K562 (cell line): ENCODE measurements at regions not wholly inside any gene's neighbourhood (a gene's known extent, or its start where the extent isn't known, plus 50 kb on each side); places are given as distances from the start of the nearest gene placed in this dataset.

Experiments
- ATAC-seq: fragments of 200-7000 bp; cut with Tn5 transposase; 3 replicates; pipeline ENCODE4 v1.9.1; 2020; ENCODE audit warnings: moderate library complexity
- BruUV-seq: library from RNA; stranded (reverse); fragments of 400-500 nt; replicated peaks from 2 replicates; lab custom pipeline; 2021; lab: Mats Ljungman, UMichigan
- CTCF ChIA-PET: fragments of 300-600 bp; formaldehyde crosslinking; extraction: SDS; loops from one replicate; lab custom pipeline; 2021; ENCODE audit warnings: low intra/inter-chr PET ratio; lab: Yijun Ruan, JAX
- POLR2A ChIA-PET: fragments of 300-600, 350-650 bp; sonication (Branson Sonifier 250); formaldehyde crosslinking; extraction: SDS; loops from one replicate; lab custom pipeline; 2021; ENCODE audit warnings: antibody characterized with exemption, inconsistent platforms; lab: Yijun Ruan, JAX
- DNase-seq, 4 experiments: peaks; one replicate each; pipeline versions ENCODE4 v3.0.0 to v3.0.0-alpha.2; 2011 to 2018; ENCODE audit warnings: low spot score in 3 of 4, mixed read lengths in 3 of 4; ENCODE audit errors: extremely low read depth in 1 of 4
- FAIRE-seq: peaks from 2 replicates; lab custom pipeline; 2011; peaks lifted over from hg19 to GRCh38; lab: Jason Lieb, UNC
- H2AFZ ChIP-seq: 2 replicates; pipeline ENCODE4 v1.6.0; 2011; ENCODE audit warnings: low read depth, low read length, control low read depth, inconsistent platforms
- H3K27ac ChIP-seq: fragments of 200-600 bp; 3 replicates; pipeline ENCODE4 v1.8.0; 2011; ENCODE audit warnings: low read depth, mild to moderate bottlenecking, control low read depth, inconsistent platforms, low read length, moderate library complexity, mixed read lengths; ENCODE audit errors: extremely low read depth
- H3K27me3 ChIP-seq, 2 experiments: fragments of 300-600 bp in 1 of 2; 2 replicates in 1 of 2; 3 replicates in 1 of 2; pipeline versions ENCODE4 v1.6.0 to v1.8.0; 2011; ENCODE audit warnings: inconsistent platforms in 2 of 2, low read length in 2 of 2, mild to moderate bottlenecking in 1 of 2, mixed read lengths in 1 of 2, moderate library complexity in 1 of 2; ENCODE audit not compliant: control insufficient read depth in 2 of 2, insufficient read depth in 2 of 2
- H3K36me3 ChIP-seq: fragments of 300-600 bp; 3 replicates; pipeline ENCODE4 v1.8.0; 2011; ENCODE audit warnings: mild to moderate bottlenecking, low read length, inconsistent platforms; ENCODE audit not compliant: control insufficient read depth, insufficient read depth
- H3K4me1 ChIP-seq, 2 experiments: fragments of 200-600 bp in 1 of 2; replicated peaks in 1 of 2; 2 replicates in 1 of 2; 3 replicates in 1 of 2; pipeline versions ENCODE4 v1.5.1 to v1.8.0; 2011; ENCODE audit warnings: inconsistent platforms in 2 of 2, low read length in 2 of 2, mild to moderate bottlenecking in 1 of 2, mixed read lengths in 1 of 2, moderate library complexity in 1 of 2; ENCODE audit not compliant: control insufficient read depth in 2 of 2, insufficient read depth in 2 of 2
- H3K4me2 ChIP-seq: 2 replicates; pipeline ENCODE4 v1.6.1; 2011; ENCODE audit warnings: low read length, control low read depth, inconsistent platforms, mixed read lengths; ENCODE audit not compliant: insufficient read depth
- H3K4me3 ChIP-seq: fragments of 200-600 bp; sonication (generic), shearing (Covaris generic); 2 replicates; pipeline ENCODE4 v1.5.1; 2016; ENCODE audit warnings: control low read depth, inconsistent platforms
- H3K79me2 ChIP-seq: fragments of 200-600 bp; 3 replicates; pipeline ENCODE4 v1.8.0; 2011; ENCODE audit warnings: low read length, inconsistent platforms; ENCODE audit not compliant: control insufficient read depth, insufficient read depth
- H3K9ac ChIP-seq, 2 experiments: 2 replicates each; pipeline versions ENCODE4 v1.6.0 to v1.6.1; 2011; ENCODE audit warnings: low read depth in 2 of 2, low read length in 2 of 2, control low read depth in 1 of 2, inconsistent platforms in 1 of 2, mild to moderate bottlenecking in 1 of 2, mixed read lengths in 1 of 2; ENCODE audit not compliant: insufficient read depth in 1 of 2
- H3K9me1 ChIP-seq: one replicate; pipeline ENCODE4 v1.6.0; 2011; ENCODE audit warnings: inconsistent platforms, mild to moderate bottlenecking, low read length, moderate library complexity; ENCODE audit not compliant: control insufficient read depth, insufficient read depth
- H3K9me3 ChIP-seq: replicated peaks from 2 replicates; pipeline ENCODE4 v1.5.1; 2011; ENCODE audit warnings: low read depth, low read length, inconsistent platforms; ENCODE audit not compliant: control insufficient read depth, insufficient read depth
- H4K20me1 ChIP-seq: replicated peaks from 2 replicates; pipeline ENCODE4 v1.6.1; 2011; ENCODE audit warnings: low read length, inconsistent platforms, mixed read lengths; ENCODE audit not compliant: control insufficient read depth, insufficient read depth
- KDM1A ChIP-seq, 2 experiments: fragments of 450-650 bp; IDR thresholded peaks; 2 replicates each; pipeline ENCODE4 v1.6.1; 2016; ENCODE audit warnings: mild to moderate bottlenecking in 2 of 2
- NCOA2 ChIP-seq, 2 experiments: fragments of 450-650 bp; IDR thresholded peaks; 2 replicates each; pipeline ENCODE4 v1.6.1; 2018; ENCODE audit warnings: mild to moderate bottlenecking in 2 of 2, moderate library complexity in 1 of 2; ENCODE audit not compliant: partially characterized antibody in 2 of 2
- ZNF224 ChIP-seq: sonication (generic); formaldehyde crosslinking; IDR thresholded peaks from 2 replicates; pipeline ENCODE4 v1.8.0; 2022; ENCODE audit warnings: mild to moderate bottlenecking, missing genetic modification reagents
- WGBS: fragments of 100-300 bp; shearing (Covaris generic); methylation state at CpG from one replicate; pipeline ENCODE4 v1.1.6; 2016; ENCODE audit warnings: low coverage, mixed read lengths; ENCODE audit not compliant: insufficient coverage; ENCODE audit errors: missing lambda C conversion rate; 5-methylcytosine and 5-hydroxymethylcytosine counted together
- in situ Hi-C: fragments of 300-500 bp; cut with MboI; formaldehyde crosslinking; loops from 4 replicates; pipeline ENCODE4 v1.15.0; 2018; ENCODE audit warnings: inconsistent platforms, mixed read lengths
- intact Hi-C: fragments of 100-400 bp; cut with micrococcal nuclease; formaldehyde crosslinking; loops from 2 replicates; pipeline ENCODE4 v1.14.2; 2022
- TF ChIP-seq, protein P1 (sequence below): sonication (generic); formaldehyde crosslinking; IDR thresholded peaks from 2 replicates; pipeline ENCODE4 v1.8.1; 2023; ENCODE audit warnings: mild to moderate bottlenecking, missing genetic modification reagents, moderate library complexity
- TF ChIP-seq, protein P2 (sequence below), 2 experiments: fragments of 450-650 bp in 1 of 2; sonication (generic) in 1 of 2; formaldehyde crosslinking in 1 of 2; IDR thresholded peaks; 2 replicates each; pipeline versions ENCODE4 v1.7.1 to v1.9.0; 2016 to 2022; ENCODE audit warnings: inconsistent platforms in 1 of 2, mild to moderate bottlenecking in 1 of 2, missing genetic modification reagents in 1 of 2

DNA sequence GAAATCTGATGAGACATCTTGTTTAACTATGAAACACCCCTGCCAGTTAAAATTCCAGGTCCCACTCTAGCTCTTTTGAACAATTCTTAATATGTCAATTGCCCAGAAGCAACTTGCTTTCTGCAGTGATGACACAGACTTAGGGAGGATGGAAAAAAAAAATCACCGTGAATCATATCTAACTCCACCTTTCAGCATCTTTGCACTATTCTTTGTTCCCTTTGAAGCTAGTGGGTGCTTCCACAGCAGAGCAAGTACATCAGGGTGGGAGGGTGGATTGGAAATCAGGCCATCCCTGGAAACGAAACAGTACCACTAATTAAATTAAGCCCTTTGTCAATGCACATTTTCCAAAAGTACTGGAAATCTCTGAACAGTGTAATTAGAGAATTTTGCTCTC lies 324.3 kb upstream of the MEIS1 start:
- Histone ChIP-seq H2AFZ (no peak overlapping the region), H4K20me1 (no peaks in the 10 kb centered on the region), H3K27ac (no peak overlapping the region), H3K9me1 (no peaks in the 10 kb centered on the region), H3K4me3 (no peak overlapping the region), H3K9ac (no peak overlapping the region), H3K36me3 (no peaks in the 10 kb centered on the region), H3K4me1 (no peaks in the 10 kb centered on the region), H3K79me2 (no peaks in the 10 kb centered on the region), H3K9me3 (no peaks in the 10 kb centered on the region), H3K27me3 (no peaks in the 10 kb centered on the region), H3K4me2 (no peak overlapping the region)
- CTCF ChIA-PET = no interaction called here
- intact Hi-C loops (no loop called here), in situ Hi-C loops (no loop called here)
- BruUV-seq = no TSS peak
- FAIRE-seq (no peak), DNase-seq (no peak), ATAC-seq (no peak)
- WGBS = 0% methylated on average over 2 of the region's 2 CpGs
- POLR2A ChIA-PET = no interaction called here
- TF ChIP-seq KDM1A (IDR thresholded peaks at IDR 0.05) = no peak
- TF ChIP-seq, protein P1, sequence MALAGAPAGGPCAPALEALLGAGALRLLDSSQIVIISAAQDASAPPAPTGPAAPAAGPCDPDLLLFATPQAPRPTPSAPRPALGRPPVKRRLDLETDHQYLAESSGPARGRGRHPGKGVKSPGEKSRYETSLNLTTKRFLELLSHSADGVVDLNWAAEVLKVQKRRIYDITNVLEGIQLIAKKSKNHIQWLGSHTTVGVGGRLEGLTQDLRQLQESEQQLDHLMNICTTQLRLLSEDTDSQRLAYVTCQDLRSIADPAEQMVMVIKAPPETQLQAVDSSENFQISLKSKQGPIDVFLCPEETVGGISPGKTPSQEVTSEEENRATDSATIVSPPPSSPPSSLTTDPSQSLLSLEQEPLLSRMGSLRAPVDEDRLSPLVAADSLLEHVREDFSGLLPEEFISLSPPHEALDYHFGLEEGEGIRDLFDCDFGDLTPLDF (CRISPR knock-in tag) = no peak
- TF ChIP-seq, protein P2, sequence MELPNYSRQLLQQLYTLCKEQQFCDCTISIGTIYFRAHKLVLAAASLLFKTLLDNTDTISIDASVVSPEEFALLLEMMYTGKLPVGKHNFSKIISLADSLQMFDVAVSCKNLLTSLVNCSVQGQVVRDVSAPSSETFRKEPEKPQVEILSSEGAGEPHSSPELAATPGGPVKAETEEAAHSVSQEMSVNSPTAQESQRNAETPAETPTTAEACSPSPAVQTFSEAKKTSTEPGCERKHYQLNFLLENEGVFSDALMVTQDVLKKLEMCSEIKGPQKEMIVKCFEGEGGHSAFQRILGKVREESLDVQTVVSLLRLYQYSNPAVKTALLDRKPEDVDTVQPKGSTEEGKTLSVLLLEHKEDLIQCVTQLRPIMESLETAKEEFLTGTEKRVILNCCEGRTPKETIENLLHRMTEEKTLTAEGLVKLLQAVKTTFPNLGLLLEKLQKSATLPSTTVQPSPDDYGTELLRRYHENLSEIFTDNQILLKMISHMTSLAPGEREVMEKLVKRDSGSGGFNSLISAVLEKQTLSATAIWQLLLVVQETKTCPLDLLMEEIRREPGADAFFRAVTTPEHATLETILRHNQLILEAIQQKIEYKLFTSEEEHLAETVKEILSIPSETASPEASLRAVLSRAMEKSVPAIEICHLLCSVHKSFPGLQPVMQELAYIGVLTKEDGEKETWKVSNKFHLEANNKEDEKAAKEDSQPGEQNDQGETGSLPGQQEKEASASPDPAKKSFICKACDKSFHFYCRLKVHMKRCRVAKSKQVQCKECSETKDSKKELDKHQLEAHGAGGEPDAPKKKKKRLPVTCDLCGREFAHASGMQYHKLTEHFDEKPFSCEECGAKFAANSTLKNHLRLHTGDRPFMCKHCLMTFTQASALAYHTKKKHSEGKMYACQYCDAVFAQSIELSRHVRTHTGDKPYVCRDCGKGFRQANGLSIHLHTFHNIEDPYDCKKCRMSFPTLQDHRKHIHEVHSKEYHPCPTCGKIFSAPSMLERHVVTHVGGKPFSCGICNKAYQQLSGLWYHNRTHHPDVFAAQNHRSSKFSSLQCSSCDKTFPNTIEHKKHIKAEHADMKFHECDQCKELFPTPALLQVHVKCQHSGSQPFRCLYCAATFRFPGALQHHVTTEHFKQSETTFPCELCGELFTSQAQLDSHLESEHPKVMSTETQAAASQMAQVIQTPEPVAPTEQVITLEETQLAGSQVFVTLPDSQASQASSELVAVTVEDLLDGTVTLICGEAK (IDR thresholded peaks at IDR 0.05) = no peak
- TF ChIP-seq, protein P2 (CRISPR knock-in tag; IDR thresholded peaks at IDR 0.05) = no peak
- no peak for TF ChIP-seq ZNF224 (CRISPR knock-in tag)
- no peak for TF ChIP-seq NCOA2 (IDR thresholded peaks at IDR 0.05; ENCODE audit: partially characterized antibody in 2 of 2)
